H1 (cell line): ENCODE measurements at regions not wholly inside any gene's neighbourhood (a gene's known extent, or its start where the extent isn't known, plus 50 kb on each side); places are given as distances from the start of the nearest gene placed in this dataset.

Source experiments
- CHD1 ChIP-seq: IDR thresholded peaks from 2 replicates; pipeline ENCODE4 v1.6.1; 2012; ENCODE audit warnings: low read depth, low read length, improper control_type of control experiment
- KDM1A ChIP-seq: fragments of 200-600, 300-600 bp; sonication (generic); IDR thresholded peaks from 2 replicates; pipeline ENCODE4 v1.7.1; 2016; ENCODE audit warnings: mild to moderate bottlenecking, low read length, borderline replicate concordance
- MAFK ChIP-seq: IDR thresholded peaks from 2 replicates; pipeline ENCODE4 v1.6.1; 2012; ENCODE audit warnings: low read depth, mild to moderate bottlenecking, improper control_type of control experiment, low read length
- NRF1 ChIP-seq: IDR thresholded peaks from 2 replicates; pipeline ENCODE4 v1.6.1; 2011; ENCODE audit warnings: mild to moderate bottlenecking, low read depth, low read length, improper control_type of control experiment
- RNF2 ChIP-seq: fragments of 200-900, 300-1000 bp; sonication (generic); IDR thresholded peaks from 2 replicates; pipeline ENCODE4 v1.7.1; 2016; ENCODE audit warnings: borderline replicate concordance, low read depth, mild to moderate bottlenecking, antibody characterized with exemption, low read length; ENCODE audit not compliant: poor library complexity, severe bottlenecking; ENCODE audit errors: missing control alignments
- TF ChIP-seq, protein P1 (sequence below): fragments of 300-600 bp; sonication (generic); IDR thresholded peaks from 2 replicates; pipeline ENCODE4 v1.7.1; 2012; ENCODE audit warnings: low read length, moderate library complexity, mild to moderate bottlenecking, inconsistent platforms; ENCODE audit not compliant: insufficient replicate concordance
- TF ChIP-seq, protein P2 (sequence below), 3 experiments: IDR thresholded peaks; 1 replicate in 2 of 3; 2 replicates in 1 of 3; pipeline versions ENCODE4 v1.5.1 to v1.6.1; 2011; ENCODE audit warnings: low read length in 3 of 3, mild to moderate bottlenecking in 3 of 3, inconsistent platforms in 2 of 3, low read depth in 1 of 3, moderate library complexity in 1 of 3; ENCODE audit not compliant: insufficient read depth in 1 of 3; ENCODE audit errors: control extremely low read depth in 1 of 3

- TF ChIP-seq, protein P1, sequence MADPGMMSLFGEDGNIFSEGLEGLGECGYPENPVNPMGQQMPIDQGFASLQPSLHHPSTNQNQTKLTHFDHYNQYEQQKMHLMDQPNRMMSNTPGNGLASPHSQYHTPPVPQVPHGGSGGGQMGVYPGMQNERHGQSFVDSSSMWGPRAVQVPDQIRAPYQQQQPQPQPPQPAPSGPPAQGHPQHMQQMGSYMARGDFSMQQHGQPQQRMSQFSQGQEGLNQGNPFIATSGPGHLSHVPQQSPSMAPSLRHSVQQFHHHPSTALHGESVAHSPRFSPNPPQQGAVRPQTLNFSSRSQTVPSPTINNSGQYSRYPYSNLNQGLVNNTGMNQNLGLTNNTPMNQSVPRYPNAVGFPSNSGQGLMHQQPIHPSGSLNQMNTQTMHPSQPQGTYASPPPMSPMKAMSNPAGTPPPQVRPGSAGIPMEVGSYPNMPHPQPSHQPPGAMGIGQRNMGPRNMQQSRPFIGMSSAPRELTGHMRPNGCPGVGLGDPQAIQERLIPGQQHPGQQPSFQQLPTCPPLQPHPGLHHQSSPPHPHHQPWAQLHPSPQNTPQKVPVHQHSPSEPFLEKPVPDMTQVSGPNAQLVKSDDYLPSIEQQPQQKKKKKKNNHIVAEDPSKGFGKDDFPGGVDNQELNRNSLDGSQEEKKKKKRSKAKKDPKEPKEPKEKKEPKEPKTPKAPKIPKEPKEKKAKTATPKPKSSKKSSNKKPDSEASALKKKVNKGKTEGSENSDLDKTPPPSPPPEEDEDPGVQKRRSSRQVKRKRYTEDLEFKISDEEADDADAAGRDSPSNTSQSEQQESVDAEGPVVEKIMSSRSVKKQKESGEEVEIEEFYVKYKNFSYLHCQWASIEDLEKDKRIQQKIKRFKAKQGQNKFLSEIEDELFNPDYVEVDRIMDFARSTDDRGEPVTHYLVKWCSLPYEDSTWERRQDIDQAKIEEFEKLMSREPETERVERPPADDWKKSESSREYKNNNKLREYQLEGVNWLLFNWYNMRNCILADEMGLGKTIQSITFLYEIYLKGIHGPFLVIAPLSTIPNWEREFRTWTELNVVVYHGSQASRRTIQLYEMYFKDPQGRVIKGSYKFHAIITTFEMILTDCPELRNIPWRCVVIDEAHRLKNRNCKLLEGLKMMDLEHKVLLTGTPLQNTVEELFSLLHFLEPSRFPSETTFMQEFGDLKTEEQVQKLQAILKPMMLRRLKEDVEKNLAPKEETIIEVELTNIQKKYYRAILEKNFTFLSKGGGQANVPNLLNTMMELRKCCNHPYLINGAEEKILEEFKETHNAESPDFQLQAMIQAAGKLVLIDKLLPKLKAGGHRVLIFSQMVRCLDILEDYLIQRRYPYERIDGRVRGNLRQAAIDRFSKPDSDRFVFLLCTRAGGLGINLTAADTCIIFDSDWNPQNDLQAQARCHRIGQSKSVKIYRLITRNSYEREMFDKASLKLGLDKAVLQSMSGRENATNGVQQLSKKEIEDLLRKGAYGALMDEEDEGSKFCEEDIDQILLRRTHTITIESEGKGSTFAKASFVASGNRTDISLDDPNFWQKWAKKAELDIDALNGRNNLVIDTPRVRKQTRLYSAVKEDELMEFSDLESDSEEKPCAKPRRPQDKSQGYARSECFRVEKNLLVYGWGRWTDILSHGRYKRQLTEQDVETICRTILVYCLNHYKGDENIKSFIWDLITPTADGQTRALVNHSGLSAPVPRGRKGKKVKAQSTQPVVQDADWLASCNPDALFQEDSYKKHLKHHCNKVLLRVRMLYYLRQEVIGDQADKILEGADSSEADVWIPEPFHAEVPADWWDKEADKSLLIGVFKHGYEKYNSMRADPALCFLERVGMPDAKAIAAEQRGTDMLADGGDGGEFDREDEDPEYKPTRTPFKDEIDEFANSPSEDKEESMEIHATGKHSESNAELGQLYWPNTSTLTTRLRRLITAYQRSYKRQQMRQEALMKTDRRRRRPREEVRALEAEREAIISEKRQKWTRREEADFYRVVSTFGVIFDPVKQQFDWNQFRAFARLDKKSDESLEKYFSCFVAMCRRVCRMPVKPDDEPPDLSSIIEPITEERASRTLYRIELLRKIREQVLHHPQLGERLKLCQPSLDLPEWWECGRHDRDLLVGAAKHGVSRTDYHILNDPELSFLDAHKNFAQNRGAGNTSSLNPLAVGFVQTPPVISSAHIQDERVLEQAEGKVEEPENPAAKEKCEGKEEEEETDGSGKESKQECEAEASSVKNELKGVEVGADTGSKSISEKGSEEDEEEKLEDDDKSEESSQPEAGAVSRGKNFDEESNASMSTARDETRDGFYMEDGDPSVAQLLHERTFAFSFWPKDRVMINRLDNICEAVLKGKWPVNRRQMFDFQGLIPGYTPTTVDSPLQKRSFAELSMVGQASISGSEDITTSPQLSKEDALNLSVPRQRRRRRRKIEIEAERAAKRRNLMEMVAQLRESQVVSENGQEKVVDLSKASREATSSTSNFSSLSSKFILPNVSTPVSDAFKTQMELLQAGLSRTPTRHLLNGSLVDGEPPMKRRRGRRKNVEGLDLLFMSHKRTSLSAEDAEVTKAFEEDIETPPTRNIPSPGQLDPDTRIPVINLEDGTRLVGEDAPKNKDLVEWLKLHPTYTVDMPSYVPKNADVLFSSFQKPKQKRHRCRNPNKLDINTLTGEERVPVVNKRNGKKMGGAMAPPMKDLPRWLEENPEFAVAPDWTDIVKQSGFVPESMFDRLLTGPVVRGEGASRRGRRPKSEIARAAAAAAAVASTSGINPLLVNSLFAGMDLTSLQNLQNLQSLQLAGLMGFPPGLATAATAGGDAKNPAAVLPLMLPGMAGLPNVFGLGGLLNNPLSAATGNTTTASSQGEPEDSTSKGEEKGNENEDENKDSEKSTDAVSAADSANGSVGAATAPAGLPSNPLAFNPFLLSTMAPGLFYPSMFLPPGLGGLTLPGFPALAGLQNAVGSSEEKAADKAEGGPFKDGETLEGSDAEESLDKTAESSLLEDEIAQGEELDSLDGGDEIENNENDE = no peak
- TF ChIP-seq, protein P2, sequence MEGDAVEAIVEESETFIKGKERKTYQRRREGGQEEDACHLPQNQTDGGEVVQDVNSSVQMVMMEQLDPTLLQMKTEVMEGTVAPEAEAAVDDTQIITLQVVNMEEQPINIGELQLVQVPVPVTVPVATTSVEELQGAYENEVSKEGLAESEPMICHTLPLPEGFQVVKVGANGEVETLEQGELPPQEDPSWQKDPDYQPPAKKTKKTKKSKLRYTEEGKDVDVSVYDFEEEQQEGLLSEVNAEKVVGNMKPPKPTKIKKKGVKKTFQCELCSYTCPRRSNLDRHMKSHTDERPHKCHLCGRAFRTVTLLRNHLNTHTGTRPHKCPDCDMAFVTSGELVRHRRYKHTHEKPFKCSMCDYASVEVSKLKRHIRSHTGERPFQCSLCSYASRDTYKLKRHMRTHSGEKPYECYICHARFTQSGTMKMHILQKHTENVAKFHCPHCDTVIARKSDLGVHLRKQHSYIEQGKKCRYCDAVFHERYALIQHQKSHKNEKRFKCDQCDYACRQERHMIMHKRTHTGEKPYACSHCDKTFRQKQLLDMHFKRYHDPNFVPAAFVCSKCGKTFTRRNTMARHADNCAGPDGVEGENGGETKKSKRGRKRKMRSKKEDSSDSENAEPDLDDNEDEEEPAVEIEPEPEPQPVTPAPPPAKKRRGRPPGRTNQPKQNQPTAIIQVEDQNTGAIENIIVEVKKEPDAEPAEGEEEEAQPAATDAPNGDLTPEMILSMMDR (IDR thresholded peaks at IDR 0.05; ENCODE audit: control extremely low read depth in 1 of 3, insufficient read depth in 1 of 3, low read depth in 1 of 3, low read length in 3 of 3) = no peak
- TF ChIP-seq NRF1 = no peak
- no peak for TF ChIP-seq RNF2
- TF ChIP-seq KDM1A = no peak
- no peak for TF ChIP-seq MAFK
- no peak for TF ChIP-seq CHD1
Observed at GRCh38 chr10:69749178-69750010, 52.3 kb upstream of the COL13A1 start (continued).
